Glutamatergic neuron (in vitro differentiated cells): ENCODE measurements at regions not wholly inside any gene's neighbourhood (a gene's known extent, or its start where the extent isn't known, plus 50 kb on each side); places are given as distances from the start of the nearest gene placed in this dataset.

Experiments
- DNase-seq: peaks from one replicate; pipeline ENCODE4 v3.0.0; 2022
- H3K27ac Mint-ChIP-seq: one replicate; pipeline ENCODE4 v1.8.0; 2020; ENCODE audit warnings: mild to moderate bottlenecking, mixed read lengths, inconsistent platforms; ENCODE audit not compliant: unreplicated experiment
- H3K27me3 Mint-ChIP-seq: one replicate; pipeline ENCODE4 v1.8.0; 2020; ENCODE audit warnings: mild to moderate bottlenecking, moderate library complexity, mixed read lengths, inconsistent platforms; ENCODE audit not compliant: unreplicated experiment
- H3K36me3 Mint-ChIP-seq: one replicate; pipeline ENCODE4 v1.8.0; 2020; ENCODE audit warnings: mild to moderate bottlenecking, mixed read lengths, inconsistent platforms; ENCODE audit not compliant: unreplicated experiment
- H3K4me1 Mint-ChIP-seq: one replicate; pipeline ENCODE4 v1.8.0; 2020; ENCODE audit warnings: mild to moderate bottlenecking, low read depth, mixed read lengths, inconsistent platforms; ENCODE audit not compliant: unreplicated experiment
- H3K4me3 Mint-ChIP-seq: one replicate; pipeline ENCODE4 v1.8.0; 2020; ENCODE audit warnings: mild to moderate bottlenecking, mixed read lengths, inconsistent platforms; ENCODE audit not compliant: unreplicated experiment
- H3K9me3 Mint-ChIP-seq: one replicate; pipeline ENCODE4 v1.8.0; 2020; ENCODE audit warnings: mild to moderate bottlenecking, moderate library complexity, mixed read lengths, inconsistent platforms; ENCODE audit not compliant: unreplicated experiment
- CTCF ChIP-seq: fragments of 200-600 bp; sonication (generic); IDR thresholded peaks from one replicate; pipeline ENCODE4 v1.5.0; 2021; ENCODE audit not compliant: partially characterized antibody, unreplicated experiment

DNA sequence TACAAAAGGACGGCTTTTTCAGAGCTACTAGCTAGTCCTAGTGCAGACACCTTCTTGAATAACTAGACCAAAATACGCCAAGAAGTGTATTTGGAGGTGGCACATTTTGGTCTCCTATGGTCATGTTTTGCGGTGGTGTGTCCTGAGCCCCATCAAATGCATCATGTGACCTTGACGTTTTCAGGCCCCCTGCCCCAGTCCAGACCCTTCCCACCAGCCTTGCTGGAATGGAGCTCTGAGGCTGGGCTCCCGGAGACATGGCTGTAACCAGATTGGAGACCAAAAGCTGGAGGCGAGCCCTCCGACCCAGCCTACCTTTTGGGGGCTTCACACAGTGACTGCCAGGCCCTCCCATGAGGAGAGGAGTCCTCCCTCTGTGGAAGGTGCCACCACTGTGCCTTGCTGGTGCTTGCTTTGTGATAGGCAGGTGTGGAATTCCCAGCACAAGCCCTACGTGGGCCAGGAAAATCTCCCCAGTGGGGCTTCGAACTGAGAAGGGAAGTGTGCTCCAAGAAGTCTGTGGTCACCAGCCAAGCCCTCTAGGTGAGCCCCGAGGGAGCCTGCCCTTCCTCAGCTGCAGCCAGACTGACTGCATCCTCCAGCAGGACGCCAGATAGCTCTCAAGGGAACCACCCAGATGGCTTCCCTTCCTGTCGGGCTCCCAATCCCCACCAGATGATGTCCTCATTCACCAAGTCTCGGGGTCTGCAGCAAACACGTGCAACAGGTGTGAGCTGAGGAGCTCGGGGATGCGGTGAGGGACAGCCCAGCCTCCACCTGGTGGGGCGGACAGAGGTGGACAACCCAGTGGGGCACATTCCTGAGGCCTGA is 126.2 kb downstream of the ASB7 start:
- H3K36me3 Mint-ChIP-seq = no peaks in the 10 kb centered on the region
- H3K4me1 Mint-ChIP-seq = peaks cover 2% of the 10 kb centered on the region
- no peak overlapping the region for H3K4me3 Mint-ChIP-seq
- H3K27me3 Mint-ChIP-seq = peaks cover 3% of the 10 kb centered on the region
- H3K27ac Mint-ChIP-seq = no peak overlapping the region
- no peak for TF ChIP-seq CTCF
- peaks cover 4% of the 10 kb centered on the region for H3K9me3 Mint-ChIP-seq
- no peak for DNase-seq

GRCh38 chr15:100729461-100729860 is 127.1 kb downstream of the ASB7 start:
- no peak overlapping the region for H3K27ac Mint-ChIP-seq

DNA sequence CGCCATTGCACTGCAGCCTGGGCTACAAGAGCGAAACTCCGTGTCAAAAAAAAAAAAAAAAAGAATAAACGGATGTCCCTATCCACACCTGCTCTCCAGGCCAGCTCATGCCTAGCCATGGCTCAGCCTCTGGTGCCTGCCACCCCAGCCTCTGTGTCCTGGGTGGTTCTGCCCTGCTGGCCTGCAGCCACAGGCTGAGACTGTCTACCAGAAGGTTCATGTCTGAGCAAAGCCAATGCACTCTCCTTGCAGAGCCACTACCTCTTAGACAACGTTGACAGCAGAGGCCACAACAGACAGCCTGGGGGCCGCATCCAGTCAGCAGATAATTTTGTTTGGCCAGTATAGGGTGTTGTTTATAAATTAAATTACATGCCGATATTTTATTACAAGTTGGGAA is 127.7 kb downstream of the ASB7 start:
- Mint-ChIP-seq H3K4me1 (peaks cover 2% of the 10 kb centered on the region), H3K27ac (no peak overlapping the region), H3K9me3 (peaks cover 4% of the 10 kb centered on the region), H3K36me3 (no peaks in the 10 kb centered on the region), H3K4me3 (no peak overlapping the region), H3K27me3 (peaks cover 3% of the 10 kb centered on the region)
- TF ChIP-seq CTCF = no peak
- DNase-seq = no peak

More at GRCh38 chr15:100729461-100729860, 127.1 kb downstream of the ASB7 start:
- H3K4me1 Mint-ChIP-seq = peaks cover 2% of the 10 kb centered on the region
- no peak for DNase-seq
- H3K36me3 Mint-ChIP-seq = no peaks in the 10 kb centered on the region
- H3K9me3 Mint-ChIP-seq = peaks cover 4% of the 10 kb centered on the region
- H3K27me3 Mint-ChIP-seq = peaks cover 3% of the 10 kb centered on the region
- H3K4me3 Mint-ChIP-seq = no peak overlapping the region
- TF ChIP-seq CTCF = no peak

DNA sequence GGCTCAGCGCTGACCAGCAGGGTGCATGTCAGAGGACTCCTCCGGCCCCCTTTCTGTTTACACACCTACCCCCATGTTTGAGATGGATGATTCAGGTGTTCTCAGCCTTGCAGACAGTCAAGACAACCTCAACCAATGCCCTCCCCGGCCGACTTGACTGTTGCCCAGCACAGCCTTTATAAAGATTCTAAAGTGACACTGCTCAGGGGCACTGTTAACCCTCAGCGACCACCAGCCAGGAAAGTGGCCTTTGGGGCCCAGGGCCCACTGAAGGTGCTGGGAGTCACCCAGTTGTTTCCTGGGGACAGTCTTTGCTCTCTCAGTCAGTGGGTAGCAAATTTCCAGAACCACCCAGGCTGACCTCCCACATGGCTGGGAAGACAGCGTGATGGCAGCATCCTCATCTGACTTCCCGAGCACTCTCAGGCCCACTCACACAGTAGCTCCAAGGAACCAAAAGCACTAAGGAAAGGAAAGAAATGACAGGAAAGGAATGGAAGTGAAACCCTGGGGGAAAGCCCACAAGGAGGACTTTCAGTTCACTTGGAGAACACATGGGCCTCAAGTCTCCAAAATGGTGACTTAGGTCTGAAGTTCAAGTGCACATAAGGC is 128.4 kb downstream of the ASB7 start:
- Mint-ChIP-seq H3K27me3 (peaks cover 3% of the 10 kb centered on the region), H3K4me3 (no peak overlapping the region), H3K4me1 (peaks cover 2% of the 10 kb centered on the region), H3K27ac (no peak overlapping the region), H3K36me3 (no peaks in the 10 kb centered on the region), H3K9me3 (no peaks in the 10 kb centered on the region)
- no peak for TF ChIP-seq CTCF
- no peak for DNase-seq
